ENCODE measurements at regions not wholly inside any gene's neighbourhood (a gene's known extent, or its start where the extent isn't known, plus 50 kb on each side); places are given as distances from the start of the nearest gene placed in this dataset.
A peak's percentile ranks its signal among the peaks of the same experiment; 100 is the strongest.

DNA sequence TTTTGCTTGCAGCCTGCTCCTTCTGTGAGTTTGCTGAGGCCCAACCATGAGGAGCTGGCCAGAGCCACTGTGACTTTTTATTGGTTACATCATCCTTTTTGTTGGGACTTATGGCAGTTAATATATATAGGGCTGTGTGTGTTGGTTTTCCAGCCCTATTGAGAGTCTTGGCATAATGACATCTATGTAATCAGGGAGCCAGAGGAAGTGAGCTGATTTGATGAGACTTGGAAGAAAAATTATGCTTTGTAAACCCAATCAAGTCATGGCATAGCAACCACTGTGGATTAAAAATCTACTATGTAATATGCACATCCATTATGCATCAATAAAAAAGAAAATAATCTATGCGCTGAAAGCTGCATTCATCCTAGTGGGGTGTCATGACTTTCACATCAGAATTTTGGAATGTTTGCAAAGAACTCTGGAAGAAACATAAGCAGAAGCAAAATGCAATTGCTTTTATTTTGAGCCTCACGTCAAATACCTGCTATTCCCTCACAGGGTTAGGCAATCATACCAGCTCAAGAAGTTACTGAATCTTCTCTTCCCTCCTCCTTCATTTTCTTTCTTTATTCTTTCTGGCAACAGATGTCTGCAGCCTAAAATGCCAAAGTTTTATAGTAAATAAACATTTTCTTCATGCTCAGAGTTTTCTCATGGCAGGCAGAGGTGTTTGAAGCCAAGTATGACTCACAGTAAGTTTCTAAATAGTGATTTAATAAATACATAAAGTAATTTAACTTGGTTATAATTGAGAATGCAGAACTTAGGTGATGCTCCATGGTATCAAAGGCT is 308.5 kb downstream of the KCNS3 start:
- H3K4me3 Mint-ChIP-seq = no peak overlapping the region
- no peaks in the 10 kb centered on the region for H3K9me3 Mint-ChIP-seq
- H3K4me1 Mint-ChIP-seq = no peaks in the 10 kb centered on the region
- H3K36me3 Mint-ChIP-seq = no peaks in the 10 kb centered on the region
- peaks cover 20 to 22% of the 10 kb centered on the region in 2 donors for H3K27me3 Mint-ChIP-seq
- DNase-seq (no peak), ATAC-seq (replicated peaks) (no peak)
- H3K27ac Mint-ChIP-seq = no peak overlapping the region

DNA sequence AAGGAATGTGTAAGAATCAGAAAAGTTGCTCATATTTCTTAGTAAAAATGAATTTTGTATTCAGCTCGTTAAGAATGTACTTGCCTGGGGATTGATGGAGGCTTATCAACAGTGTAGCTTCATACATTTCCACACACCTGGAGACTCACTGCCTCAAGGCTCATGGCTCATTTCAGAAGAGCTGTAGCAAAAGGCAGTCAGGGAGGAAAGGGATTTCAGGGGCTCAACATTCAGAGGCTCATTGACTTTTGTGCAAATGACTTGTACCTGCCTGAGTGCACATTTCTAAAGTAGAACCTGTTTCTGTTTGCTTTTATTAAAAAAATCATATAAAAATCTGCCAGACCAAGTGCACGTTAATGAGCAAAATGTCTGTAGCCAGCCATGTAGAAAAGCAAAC is 304.4 kb downstream of the KCNS3 start:
- H3K4me3 Mint-ChIP-seq = no peak overlapping the region
- ATAC-seq (replicated peaks) (no peak), DNase-seq (no peak)
- H3K27me3 Mint-ChIP-seq = peaks cover 6 to 27% of the 10 kb centered on the region in 2 donors
- H3K9me3 Mint-ChIP-seq = no peaks in the 10 kb centered on the region
- H3K27ac Mint-ChIP-seq = no peak overlapping the region
- no peaks in the 10 kb centered on the region for H3K4me1 Mint-ChIP-seq
- no peaks in the 10 kb centered on the region for H3K36me3 Mint-ChIP-seq

DNA sequence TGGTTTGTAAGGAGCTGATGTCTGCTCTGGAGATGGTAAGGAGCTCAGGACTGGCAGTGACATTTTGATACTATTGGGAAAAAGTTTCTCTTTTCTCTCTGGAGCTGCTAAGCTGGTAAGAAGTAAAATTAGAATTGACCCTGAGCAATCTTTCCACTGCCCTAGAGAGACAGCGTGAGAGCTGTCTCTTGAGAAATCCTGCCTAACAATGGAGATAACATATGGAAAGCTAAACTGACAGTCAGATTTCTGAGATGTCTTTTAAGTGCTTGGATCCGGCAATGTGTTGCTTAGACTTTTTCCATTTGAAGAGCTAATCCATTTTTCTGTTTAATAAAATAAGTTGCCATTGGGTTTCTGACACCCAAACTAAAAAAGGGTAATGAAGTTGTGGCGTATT is 302.4 kb downstream of the KCNS3 start:
- no peak for DNase-seq
- H3K36me3 Mint-ChIP-seq = no peaks in the 10 kb centered on the region
- no peak overlapping the region for H3K27ac Mint-ChIP-seq
- H3K27me3 Mint-ChIP-seq = peaks cover 0 to 19% of the 10 kb centered on the region in 2 donors
- ATAC-seq (replicated peaks) = no peak
- no peak overlapping the region for H3K4me3 Mint-ChIP-seq
- H3K4me1 Mint-ChIP-seq = no peaks in the 10 kb centered on the region
- no peaks in the 10 kb centered on the region for H3K9me3 Mint-ChIP-seq

DNA sequence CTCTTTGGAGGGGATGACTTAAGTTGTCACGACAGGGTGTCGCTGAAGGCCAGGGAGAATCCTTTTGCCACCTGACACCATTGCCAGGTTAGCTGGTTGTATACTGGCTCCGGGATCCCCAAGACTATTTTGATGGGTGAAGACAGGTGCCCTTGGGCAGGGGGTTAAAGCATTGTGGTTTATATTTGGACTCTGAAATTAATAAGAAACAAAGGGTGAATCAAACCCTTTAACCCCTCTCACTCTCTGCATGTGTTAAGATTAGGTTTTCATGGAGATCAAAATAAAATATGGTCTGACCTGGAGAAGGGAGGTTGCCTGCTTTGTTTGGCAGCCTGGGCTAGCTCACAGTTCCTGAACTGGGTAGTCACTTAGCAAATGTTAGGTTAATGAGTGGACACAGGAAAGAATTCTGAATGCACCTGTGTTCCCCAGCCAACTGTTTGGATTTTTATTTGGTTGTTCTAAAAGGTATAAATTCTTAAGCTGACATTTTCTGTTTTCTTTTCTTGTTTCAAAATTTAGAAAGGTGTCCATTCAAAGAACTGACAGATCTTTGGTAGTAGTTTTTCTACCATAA is 301.7 kb downstream of the KCNS3 start:
- H3K36me3 Mint-ChIP-seq = no peaks in the 10 kb centered on the region
- H3K4me1 Mint-ChIP-seq = no peaks in the 10 kb centered on the region
- no peaks in the 10 kb centered on the region for H3K9me3 Mint-ChIP-seq
- H3K27me3 Mint-ChIP-seq = peaks cover 0 to 13% of the 10 kb centered on the region in 2 donors
- ATAC-seq (replicated peaks) = no peak
- H3K4me3 Mint-ChIP-seq = no peak overlapping the region
- H3K27ac Mint-ChIP-seq = no peak overlapping the region
- DNase-seq = no peak

DNA sequence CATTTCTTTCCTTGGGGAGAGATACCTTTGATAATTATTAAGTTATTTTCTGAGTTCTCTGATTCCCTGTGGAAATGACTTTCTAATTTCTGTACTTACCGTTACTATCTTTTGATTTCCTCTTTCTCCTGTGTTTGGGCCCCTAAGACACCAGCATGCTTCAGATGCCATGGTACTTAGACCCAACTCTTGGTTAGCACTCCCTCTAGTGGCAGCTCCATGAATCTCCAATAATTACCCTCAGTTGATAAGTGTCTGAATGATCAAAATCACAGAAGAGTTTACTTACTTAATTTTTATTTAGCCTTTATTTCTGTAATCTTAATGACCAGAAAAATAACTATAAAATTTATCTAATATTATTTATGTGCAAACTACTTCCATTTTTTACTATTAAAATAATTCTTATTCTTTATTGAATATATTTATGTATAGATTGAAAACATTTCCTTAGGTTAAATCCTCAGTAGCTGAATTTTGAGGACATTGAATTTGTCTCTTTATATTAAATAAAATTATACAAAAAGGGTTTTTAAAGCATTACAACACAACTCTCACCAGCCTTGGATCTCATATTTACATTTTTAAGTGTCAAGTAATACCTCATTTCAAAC is 300.4 kb downstream of the KCNS3 start:
- ATAC-seq (replicated peaks) (peak; percentile 75 to 77), DNase-seq (peak; percentile 1)
- Mint-ChIP-seq H3K27me3 (peaks cover 0 to 10% of the 10 kb centered on the region in 2 donors), H3K9me3 (no peaks in the 10 kb centered on the region), H3K4me3 (no peak overlapping the region), H3K4me1 (no peaks in the 10 kb centered on the region), H3K27ac (no peak overlapping the region), H3K36me3 (no peaks in the 10 kb centered on the region)

DNA sequence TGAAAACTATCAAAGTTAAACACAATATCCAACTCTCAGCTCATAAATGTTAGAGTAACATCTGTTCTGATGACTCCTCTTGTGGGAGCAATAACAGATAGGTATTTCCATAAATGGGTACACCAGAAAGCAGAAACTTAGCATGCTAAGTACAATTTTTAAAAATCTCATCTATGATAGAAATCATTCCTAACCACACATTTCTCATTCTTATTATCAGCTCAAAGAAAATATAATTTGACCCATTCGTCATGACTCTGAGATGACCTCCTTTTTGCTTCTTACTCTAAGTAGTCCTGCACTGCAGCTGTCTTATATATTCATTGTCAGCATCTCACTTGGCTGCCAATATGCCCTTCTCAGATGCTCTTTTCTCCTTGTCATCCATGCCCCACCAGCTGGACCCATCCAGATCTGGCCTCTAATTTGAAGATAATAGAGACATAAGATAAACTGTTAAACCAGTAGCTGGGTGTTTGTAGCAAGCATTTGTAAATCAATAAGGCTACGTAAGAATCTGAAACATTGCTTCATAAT is 298.3 kb downstream of the KCNS3 start:
- H3K9me3 Mint-ChIP-seq = no peaks in the 10 kb centered on the region
- H3K4me1 Mint-ChIP-seq = no peaks in the 10 kb centered on the region
- no peak for DNase-seq
- H3K36me3 Mint-ChIP-seq = no peaks in the 10 kb centered on the region
- no peak overlapping the region for H3K27ac Mint-ChIP-seq
- no peak overlapping the region for H3K4me3 Mint-ChIP-seq
- H3K27me3 Mint-ChIP-seq = peaks cover 0 to 6% of the 10 kb centered on the region in 2 donors
- ATAC-seq (replicated peaks) = no peak

DNA sequence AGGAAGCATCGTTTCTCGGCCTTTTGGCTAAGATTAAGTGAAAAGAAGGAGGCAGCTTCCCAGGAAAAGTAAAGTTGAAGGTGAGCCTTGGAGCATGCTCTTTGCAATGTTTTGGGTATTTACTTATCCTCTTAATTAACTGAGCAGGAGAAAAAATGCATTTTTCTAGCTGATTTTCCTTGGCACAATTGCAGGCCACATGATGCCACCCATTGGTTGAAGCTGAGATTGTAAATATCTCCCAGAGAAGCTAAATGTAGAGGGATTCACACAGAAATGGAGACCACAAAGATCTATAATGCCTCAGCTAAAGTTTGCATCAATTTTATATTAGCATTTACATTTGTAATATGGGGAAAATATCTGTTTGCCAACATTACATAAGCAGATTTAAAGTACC is 294.1 kb downstream of the KCNS3 start:
- Mint-ChIP-seq H3K27ac (no peak overlapping the region), H3K4me1 (no peaks in the 10 kb centered on the region), H3K27me3 (peaks cover 0 to 6% of the 10 kb centered on the region in 2 donors), H3K36me3 (no peaks in the 10 kb centered on the region), H3K9me3 (peaks cover 0 to 2% of the 10 kb centered on the region in 2 donors), H3K4me3 (no peak overlapping the region)
- ATAC-seq (replicated peaks) = no peak
- DNase-seq = no peak

DNA sequence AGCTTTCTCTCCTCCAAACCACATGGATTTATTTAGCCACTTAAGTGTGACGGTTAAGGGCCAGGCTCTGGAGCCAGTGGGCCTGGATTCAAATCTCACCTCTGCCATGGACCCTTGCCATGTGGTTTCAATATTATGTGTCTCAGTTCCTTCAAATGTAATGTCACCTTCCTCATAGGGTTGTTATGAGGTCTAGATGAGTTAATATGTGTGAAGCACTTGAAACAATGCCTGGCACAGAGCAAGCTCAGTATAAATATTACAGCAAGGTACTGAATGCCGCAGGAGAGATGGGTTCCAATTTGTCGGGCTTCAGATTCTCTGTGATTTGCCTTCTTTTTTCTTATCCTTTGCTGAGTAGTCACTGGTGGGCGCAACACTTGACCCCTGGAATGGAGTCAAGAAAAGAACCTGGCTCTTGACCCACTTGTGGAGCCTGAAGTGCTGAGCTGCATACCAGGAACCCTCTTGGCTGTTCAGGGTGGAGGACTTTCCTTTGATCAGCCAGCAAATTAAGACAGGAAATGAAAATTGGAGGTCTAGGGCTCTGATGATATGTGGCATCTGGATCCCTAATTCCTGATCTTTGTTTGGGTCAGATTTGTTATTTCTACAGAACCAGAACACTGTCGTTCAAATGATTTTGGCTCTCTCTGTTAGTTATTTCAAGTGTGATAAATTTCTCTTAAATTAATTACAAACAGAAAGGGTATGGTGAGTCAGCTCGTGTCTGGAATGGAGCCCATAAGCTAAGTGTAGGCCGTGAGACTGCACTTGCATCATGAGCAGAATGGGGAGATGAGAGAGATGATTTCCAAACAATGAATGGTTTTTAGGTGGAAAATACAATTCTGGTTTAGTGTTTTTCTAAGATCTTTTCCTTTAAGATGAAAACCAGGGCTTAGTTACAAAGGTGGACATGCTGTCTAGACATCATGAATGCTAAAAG is 293.0 kb downstream of the KCNS3 start:
- H3K27me3 Mint-ChIP-seq = peaks cover 6 to 11% of the 10 kb centered on the region in 2 donors
- H3K4me3 Mint-ChIP-seq = no peak overlapping the region
- no peaks in the 10 kb centered on the region for H3K4me1 Mint-ChIP-seq
- ATAC-seq (replicated peaks) (no peak), DNase-seq (no peak)
- no peak overlapping the region for H3K27ac Mint-ChIP-seq
- H3K36me3 Mint-ChIP-seq = no peaks in the 10 kb centered on the region
- H3K9me3 Mint-ChIP-seq = peaks cover 0 to 2% of the 10 kb centered on the region in 2 donors

DNA sequence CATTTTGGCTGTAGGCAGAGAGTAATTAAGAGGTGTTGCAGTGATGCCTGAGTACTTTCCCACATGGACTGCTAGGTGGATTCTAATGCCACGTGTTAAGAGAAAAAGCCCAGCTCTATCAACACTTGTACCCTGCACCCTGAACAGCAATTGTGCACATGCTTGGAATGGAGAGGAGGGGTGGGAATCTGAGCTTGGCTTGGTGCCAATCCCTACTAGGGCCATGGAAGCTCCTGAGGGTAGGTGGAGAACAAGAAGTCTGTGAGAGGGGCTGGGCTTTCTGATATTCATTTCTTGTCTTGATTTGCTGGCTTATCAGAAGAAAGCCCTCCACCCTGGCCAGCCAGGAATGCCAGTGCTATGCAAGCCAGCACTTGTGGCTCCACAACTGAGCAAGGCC is 292.2 kb downstream of the KCNS3 start:
- Mint-ChIP-seq H3K4me1 (no peaks in the 10 kb centered on the region), H3K27me3 (peaks cover 12 to 15% of the 10 kb centered on the region in 2 donors), H3K9me3 (peaks cover 0 to 2% of the 10 kb centered on the region in 2 donors), H3K27ac (no peak overlapping the region), H3K36me3 (no peaks in the 10 kb centered on the region), H3K4me3 (no peak overlapping the region)
- no peak for ATAC-seq (replicated peaks)
- DNase-seq = no peak

DNA sequence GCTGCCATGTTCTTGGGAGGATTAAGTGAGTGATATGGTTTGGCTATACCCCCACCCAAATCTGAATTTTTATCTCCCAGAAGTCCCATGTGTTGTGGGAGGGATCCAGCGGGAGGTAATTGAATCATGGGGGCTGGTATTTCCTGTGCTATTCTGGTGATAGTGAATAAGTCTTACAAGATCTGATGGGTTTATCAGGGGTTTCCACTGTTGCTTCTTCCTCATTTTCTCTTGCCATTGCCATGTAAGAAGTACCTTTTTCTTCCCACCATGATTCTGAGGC is 291.4 kb downstream of the KCNS3 start:
- H3K4me3 Mint-ChIP-seq = no peak overlapping the region
- peaks cover 19 to 22% of the 10 kb centered on the region in 2 donors for H3K27me3 Mint-ChIP-seq
- no peaks in the 10 kb centered on the region for H3K36me3 Mint-ChIP-seq
- ATAC-seq (replicated peaks) (no peak), DNase-seq (no peak)
- H3K4me1 Mint-ChIP-seq = no peaks in the 10 kb centered on the region
- no peak overlapping the region for H3K27ac Mint-ChIP-seq
- H3K9me3 Mint-ChIP-seq = peaks cover 0 to 2% of the 10 kb centered on the region in 2 donors

DNA sequence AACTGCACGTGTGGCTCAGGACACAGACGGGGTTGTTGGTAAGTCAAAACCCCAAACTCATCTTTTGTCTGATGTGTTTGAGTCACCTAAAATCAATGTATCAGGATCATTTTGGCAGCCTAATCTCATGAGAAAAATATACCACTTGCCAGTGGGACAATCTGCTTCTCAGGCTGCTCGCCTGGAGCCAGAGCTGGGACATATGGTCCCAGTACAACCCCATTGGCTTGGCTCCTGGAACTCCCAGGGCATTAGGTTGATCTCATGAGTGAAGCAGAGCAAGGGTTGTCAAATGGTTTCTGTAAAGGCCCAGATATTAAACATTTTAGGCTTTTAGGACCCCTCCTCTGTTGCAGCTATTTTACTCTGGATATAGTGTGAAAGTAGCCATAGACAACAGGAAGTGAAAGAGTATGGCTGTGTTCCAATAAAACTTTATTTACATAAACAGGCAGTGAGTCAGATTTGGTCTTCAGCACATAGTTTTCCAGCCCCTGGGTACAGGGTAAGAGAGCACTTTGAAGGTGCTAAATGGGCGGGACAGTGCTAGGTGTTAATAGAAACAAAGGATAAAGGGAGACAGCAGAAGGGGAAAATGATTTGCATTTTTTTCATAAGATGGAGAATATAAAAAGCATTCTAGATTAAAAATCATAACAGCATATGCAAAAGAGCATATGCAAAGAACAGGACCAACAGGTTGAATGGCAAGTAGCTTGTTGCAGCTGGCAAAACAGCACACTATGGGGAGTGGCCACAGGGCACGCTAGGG is 290.8 kb downstream of the KCNS3 start:
- H3K27ac Mint-ChIP-seq = no peak overlapping the region

DNA sequence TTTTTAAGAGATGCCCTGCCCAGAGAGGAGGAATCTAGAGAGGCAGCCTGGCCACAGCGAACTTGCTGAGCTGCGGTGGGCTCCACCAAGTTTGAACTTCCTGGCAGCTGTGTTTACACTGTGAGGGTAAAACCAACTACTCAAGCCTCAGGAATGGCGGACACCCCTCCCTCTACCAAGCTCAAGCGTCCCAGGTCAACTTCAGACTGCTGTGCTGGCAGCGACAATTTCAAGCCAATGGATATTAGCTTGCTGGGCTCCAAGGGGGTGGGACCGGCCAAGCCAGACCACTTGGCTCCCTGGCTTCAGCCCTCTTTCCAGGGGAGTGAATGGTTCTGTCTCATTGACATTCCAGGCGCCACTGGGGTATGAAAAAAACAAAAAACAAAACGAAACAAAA is 289.4 kb downstream of the KCNS3 start:
- peaks cover 25 to 32% of the 10 kb centered on the region in 2 donors for H3K27me3 Mint-ChIP-seq
- H3K27ac Mint-ChIP-seq = no peak overlapping the region
- no peaks in the 10 kb centered on the region for H3K36me3 Mint-ChIP-seq

More for the DNA sequence above, 290.8 kb downstream of the KCNS3 start:
- H3K27me3 Mint-ChIP-seq = peaks cover 21 to 27% of the 10 kb centered on the region in 2 donors
- no peak for ATAC-seq (replicated peaks)
- no peak for DNase-seq
- H3K36me3 Mint-ChIP-seq = no peaks in the 10 kb centered on the region
- H3K9me3 Mint-ChIP-seq = peaks cover 0 to 2% of the 10 kb centered on the region in 2 donors
- H3K4me3 Mint-ChIP-seq = no peak overlapping the region
- H3K4me1 Mint-ChIP-seq = no peaks in the 10 kb centered on the region

DNA sequence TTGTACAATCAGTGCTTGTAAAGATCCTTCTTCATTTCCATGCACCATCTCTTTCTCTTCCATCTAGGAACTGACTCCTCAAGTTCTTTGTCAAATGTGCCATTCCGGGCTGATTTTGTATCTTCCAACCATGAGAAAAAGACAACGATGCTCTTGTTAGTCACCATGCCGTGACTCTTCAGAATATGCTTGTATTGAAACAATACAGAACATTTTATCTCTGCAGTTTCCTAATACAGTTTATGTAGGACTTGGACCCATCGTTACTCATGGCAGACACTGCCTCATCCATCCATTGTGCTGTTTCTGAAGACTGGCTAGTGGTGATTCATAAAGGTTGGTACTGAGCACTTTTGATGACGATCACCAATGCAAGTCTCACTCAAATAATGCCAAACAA is 283.2 kb downstream of the KCNS3 start:
- Mint-ChIP-seq H3K36me3 (no peaks in the 10 kb centered on the region), H3K27me3 (peaks cover 15 to 27% of the 10 kb centered on the region in 2 donors), H3K9me3 (no peaks in the 10 kb centered on the region), H3K4me3 (no peak overlapping the region), H3K27ac (no peak overlapping the region), H3K4me1 (no peaks in the 10 kb centered on the region)
- no peak for ATAC-seq (replicated peaks)
- DNase-seq = no peak

More for the DNA sequence above, 289.4 kb downstream of the KCNS3 start:
- Mint-ChIP-seq H3K4me1 (no peaks in the 10 kb centered on the region), H3K9me3 (peaks cover 0 to 2% of the 10 kb centered on the region in 2 donors), H3K4me3 (no peak overlapping the region)
- ATAC-seq (replicated peaks) (no peak), DNase-seq (no peak)
